ENCODE measurements at regions not wholly inside any gene's neighbourhood (a gene's known extent, or its start where the extent isn't known, plus 50 kb on each side); places are given as distances from the start of the nearest gene placed in this dataset.

DNA sequence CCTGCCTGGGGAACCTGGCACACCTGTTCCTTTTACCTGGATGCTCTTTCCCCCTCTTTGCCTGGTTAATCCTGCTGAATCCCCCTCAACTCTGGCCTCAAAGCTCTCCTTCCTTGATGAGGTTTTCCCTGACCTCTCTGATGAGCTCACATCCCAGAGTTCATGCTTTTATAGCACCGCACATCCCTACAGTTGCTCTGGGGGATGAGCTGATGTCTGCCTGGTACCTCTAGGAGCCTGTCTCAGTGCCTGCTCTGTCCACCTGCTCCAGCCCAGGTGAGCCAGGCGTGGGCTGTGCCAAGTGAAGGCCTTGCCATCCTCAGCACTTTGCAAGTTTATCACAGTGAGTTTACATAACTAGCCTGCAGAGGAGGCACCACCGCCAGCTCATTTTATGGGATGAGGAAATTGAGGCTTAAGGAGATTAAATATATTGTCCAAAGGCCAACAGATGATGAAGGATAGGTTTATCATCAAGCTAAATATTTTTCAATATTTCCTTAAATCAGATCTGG lies 58.6 kb upstream of the TMPRSS2 start:
- DNase-seq (ENCODE audit: low spot score), result no peak

DNA sequence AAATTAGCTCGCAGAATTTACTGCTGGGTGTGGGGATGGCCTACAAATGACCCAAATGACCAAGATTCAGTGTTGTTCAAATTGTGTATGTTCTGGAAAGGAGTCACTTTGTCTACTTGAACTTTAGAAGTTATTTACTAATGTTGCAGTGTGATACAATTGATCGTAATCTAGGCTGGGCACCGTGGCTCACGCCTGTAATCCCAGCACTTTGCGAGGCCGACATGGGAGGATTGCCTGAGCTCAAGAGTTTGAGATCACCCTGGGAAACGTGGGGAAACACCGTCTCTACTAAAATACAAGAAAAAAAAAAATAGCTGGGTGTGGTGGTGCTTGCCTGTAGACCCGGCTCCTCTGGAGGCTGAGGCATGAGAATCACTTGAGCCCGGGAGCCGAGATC lies 57.6 kb upstream of the TMPRSS2 start:
- no peak for DNase-seq (ENCODE audit: low spot score)

DNA sequence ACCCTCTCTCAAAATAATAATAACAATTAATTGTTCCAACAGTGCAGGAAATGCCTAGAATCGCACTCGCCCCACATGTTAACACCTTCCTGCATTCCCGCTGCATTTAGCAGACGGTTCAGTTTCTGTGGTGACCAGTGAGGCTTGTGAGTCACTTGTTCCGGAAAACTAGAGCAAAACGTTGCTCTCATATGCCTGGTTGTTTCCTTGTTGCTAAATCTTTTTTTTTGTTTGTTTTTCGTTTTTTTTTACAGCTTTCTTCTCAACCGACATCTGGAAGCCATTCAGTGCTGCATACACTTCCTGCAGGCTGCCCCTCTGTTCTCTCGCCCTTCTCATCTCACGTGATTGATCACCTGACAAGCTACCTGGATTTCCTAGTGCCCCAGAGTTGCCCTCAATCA lies 56.9 kb upstream of the TMPRSS2 start:
- peak; percentile 76 for DNase-seq (ENCODE audit: low spot score)

DNA sequence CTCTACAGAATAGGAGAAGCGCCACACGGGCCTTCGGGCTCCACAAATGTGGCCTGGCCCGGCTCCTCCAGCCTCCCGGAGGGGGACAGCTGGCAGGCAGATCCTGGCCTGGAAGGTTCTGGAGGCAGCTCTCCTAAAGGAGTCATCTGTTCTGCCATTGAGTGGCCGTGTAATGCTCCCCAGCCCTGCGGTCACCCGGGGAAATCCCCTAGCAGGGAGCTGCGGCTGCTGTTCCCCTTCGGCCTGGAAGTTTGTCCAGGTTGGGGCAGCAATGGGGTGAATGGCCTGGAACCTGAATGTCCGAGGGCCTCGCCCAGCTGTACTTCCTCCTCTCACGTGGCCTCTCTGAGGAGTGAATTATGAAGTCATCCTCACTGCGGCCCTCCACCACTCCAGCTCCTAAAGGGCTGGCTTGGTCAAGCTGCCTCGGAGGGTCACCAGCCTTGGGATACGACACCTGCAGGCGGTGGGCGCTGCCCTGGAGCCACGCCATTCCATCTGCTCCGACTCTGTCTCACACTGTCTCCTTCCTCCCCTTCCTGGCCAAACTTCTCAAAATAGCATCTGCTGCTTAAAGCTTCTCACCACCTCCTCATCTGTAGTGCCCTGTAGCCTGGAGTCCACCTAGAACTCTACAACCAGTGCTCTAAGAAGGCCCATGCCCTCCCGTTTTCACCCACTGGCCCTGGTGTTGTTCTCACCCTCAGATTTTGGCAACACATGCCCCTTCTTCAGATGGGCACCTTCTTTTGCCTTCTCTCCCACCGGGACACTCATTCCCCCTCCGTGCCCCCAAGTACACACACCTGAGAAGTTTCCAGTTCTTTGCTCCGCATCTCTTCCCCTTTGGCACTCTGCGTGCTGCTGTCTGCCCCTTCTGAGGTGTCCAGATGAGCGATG lies 54.4 kb upstream of the TMPRSS2 start:
- DNase-seq (ENCODE audit: low spot score), result peak; percentile 77

DNA sequence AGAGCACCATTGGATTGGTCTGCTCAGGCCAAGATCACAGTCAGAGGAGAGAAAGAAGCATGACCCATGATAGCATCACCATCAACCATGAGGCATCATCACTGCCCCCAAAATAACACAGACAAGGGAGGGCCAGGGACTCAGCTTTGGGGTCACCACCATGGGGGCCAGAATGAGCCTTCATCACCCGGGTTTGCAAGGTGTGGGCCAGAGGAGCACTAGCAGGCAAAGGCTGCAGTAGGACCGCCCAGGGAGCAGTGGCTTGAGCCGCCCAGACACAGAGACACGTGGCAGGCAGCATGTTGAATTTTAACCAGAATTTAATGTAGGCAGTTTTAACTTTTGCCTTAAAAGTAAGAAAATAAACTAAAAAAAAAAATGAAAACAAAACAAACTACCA lies 53.7 kb upstream of the TMPRSS2 start:
- DNase-seq (ENCODE audit: low spot score), result no peak

DNA sequence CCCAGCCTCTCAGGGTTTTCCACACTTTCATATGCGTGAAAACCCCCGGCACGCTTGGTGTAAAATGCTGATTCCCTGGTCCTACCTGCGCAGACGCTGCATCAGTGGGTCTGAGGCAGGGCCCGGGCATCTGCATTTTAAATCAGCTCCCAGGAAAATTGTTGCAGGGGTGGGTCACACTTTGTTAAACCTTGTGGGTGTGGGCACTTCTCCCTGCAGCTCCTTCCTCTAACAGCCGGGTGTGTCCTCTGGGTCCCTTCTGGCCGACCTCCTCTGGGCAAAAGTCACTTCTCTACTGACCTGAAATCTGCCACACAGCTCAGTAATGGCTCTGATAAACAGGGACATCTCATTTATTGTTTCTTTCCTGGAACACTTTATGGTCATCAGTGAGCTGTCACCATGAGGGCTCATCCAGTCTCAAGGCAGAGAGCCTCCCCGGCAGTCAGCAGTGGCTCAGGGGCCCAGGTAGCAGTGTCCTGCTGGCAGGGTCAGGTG lies 52.8 kb upstream of the TMPRSS2 start:
- no peak for DNase-seq (ENCODE audit: low spot score)

DNA sequence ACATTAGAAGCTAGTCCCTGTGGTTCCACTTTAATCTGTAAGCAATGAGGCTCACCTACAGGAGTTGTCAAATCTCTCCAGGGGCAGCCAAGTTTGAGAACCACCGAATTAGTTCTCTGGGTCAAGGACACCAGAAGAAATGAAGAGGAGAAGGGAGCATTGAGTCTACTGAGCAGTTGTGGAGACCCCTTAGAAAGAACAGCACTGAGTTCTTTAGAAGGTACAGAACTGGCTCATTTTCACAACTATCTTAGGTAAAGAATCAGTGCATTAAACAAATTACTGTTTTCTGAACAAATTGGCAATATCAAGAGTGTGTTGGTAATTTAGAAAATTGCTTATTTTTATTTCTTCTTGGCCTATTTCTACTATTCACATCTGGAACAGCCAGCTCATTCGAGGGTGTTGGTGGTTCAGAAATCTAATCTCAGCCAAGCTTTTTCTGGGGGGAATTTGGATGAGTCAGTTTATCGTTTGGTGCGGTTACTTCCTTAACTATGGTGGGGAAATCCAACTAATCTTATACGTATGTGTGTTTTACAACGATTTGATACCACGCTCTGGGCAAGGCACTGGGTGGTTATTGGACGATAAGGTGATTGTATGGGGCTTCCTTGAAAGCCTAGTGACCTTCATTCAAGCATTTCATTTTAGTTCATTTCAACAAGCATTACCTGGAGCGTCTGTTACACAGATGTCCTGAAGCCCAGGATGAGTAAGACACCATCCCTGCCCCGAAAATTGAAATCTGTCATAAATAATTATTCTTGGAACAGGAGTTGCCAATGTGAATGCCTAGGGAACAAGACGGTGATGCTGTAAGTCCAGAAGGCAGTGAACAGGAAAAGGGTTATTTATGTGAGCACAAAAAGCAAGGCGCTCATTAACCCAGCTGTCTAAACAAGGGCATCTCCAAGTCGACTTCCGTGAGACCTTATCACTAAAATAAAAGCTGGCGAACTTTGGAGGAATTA lies 52.0 kb upstream of the TMPRSS2 start:
- peak; percentile 72 for DNase-seq (ENCODE audit: low spot score)

DNA sequence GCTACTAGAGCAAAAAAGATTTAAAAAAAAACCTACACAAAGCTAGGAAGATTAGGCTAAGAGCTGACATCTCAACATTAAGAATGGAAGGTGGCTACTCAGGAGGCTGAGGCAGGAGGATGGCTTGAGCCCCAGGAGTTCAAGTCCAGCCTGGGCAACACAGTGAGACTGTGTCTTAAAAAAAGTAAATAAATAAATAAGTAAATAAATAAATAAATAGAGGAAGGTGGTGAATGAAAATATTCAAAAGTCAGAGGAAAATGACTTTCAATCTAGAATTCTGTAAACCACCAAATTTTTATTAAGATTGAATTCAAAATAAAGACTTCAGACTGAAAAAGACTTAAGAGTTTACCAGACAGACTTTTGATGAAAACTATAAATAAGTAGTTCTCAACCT lies 50.9 kb upstream of the TMPRSS2 start:
- DNase-seq (ENCODE audit: low spot score), result no peak

DNA sequence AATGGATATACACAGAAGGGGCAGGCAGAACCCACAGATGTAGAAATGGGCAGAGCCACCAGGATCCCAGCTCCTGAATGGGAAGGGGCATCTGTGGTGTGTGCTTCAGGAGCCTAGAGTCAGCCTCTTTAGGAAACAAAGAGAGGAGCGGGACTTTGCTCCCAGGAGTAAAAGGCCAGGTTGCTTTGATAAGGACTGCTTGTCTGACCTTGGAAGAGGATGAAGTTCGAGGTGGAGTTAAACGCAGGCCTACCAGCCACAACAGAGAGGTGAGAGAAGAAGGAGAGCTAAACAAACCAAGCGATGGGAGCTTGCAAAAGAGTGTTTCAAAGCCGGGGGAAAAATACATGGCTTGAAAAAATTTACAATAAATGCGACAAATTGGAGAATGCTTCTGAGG lies 49.9 kb upstream of the TMPRSS2 start:
- no peak for DNase-seq (ENCODE audit: low spot score)
